Fibroblast of the aortic adventitia (primary cell): ENCODE measurements at regions not wholly inside any gene's neighbourhood (a gene's known extent, or its start where the extent isn't known, plus 50 kb on each side); places are given as distances from the start of the nearest gene placed in this dataset.

ENCODE experiments used
- DNase-seq: peaks from one replicate; pipeline ENCODE4 v3.0.0-alpha.2; 2010; ENCODE audit warnings: low read depth
- H3K4me3 ChIP-seq: 2 replicates; pipeline ENCODE4 v1.5.1; 2011; ENCODE audit warnings: low read depth, mild to moderate bottlenecking, control low read depth, low read length, moderate library complexity
- TF ChIP-seq, protein P1 (sequence below): IDR thresholded peaks from 2 replicates; pipeline ENCODE4 v1.5.1; 2011; ENCODE audit warnings: mild to moderate bottlenecking, low read length, control low read depth, inconsistent platforms; ENCODE audit not compliant: insufficient read depth

GRCh38 chr18:6592522-6592921 is 137.0 kb upstream of the ARHGAP28 start:
- H3K4me3 ChIP-seq = no peak overlapping the region
- no peak for DNase-seq
- TF ChIP-seq, protein P1, sequence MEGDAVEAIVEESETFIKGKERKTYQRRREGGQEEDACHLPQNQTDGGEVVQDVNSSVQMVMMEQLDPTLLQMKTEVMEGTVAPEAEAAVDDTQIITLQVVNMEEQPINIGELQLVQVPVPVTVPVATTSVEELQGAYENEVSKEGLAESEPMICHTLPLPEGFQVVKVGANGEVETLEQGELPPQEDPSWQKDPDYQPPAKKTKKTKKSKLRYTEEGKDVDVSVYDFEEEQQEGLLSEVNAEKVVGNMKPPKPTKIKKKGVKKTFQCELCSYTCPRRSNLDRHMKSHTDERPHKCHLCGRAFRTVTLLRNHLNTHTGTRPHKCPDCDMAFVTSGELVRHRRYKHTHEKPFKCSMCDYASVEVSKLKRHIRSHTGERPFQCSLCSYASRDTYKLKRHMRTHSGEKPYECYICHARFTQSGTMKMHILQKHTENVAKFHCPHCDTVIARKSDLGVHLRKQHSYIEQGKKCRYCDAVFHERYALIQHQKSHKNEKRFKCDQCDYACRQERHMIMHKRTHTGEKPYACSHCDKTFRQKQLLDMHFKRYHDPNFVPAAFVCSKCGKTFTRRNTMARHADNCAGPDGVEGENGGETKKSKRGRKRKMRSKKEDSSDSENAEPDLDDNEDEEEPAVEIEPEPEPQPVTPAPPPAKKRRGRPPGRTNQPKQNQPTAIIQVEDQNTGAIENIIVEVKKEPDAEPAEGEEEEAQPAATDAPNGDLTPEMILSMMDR = no peak

DNA sequence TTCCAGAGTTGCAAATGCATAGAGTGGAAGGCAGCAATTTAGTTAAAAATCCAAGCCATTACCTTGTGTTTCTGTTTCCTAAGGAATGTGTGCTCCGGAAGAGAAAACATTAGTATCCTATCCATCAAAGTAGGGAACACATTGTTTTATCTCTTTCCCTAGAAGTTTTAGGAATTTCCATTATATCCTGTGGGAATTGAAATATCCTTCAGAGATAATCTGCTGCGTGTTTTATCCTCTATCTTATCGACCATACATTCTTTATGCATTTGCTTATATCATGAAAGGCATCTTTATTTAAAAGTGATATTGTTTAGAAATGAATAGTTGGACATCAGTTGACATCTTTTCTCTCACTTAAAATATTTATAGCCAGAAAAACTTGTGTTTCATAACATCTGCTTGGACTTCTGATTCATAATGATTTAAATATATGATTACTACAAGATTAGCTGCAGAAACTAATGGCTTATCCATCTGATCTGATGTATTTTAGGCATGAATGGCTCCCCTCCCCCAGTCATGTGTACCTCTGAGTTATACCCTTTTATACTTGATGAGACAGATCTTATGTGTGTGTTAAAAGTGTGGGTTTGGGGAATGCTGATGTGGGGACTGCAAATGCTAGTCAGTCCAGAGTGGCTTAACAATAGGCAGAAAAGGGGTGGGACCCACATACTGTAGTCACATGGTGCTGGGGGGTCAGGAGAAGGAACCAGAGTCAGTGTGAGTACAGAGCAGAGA is 136.2 kb upstream of the ARHGAP28 start:
- TF ChIP-seq, protein P1 = no peak
- no peak for DNase-seq
- no peak overlapping the region for H3K4me3 ChIP-seq

- TF ChIP-seq, protein P1 = no peak
- H3K4me3 ChIP-seq = no peak overlapping the region
- DNase-seq = no peak
Observed at GRCh38 chr18:6595666-6596065, 133.8 kb upstream of the ARHGAP28 start.

GRCh38 chr18:6598657-6599056 is 130.9 kb upstream of the ARHGAP28 start:
- DNase-seq = no peak
- H3K4me3 ChIP-seq = no peak overlapping the region
- TF ChIP-seq, protein P1 = no peak

DNA sequence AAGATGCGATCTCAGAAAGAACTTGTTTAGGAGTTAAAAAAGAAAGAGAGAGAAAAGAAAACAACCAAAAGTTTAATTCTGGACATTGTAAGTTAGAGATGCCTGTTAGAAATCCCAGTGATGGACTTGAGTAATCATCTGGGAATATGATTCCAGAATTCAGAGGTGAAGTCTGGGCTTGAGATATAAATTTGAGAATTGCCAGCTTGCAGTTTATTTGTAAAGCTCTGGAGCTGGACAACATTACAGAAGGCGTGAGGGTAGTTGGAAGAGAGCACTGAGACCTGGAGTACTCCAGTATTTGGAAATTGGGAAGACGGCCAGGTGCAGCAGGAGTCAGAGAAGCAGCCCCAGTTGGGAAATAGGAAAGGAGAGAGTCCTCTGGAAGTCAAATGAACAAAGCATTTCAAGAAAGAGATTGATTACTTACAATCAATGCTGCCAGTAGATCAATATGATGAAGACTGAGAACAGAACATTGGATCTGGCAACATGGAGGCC is 128.8 kb upstream of the ARHGAP28 start:
- H3K4me3 ChIP-seq = no peak overlapping the region
- TF ChIP-seq, protein P1 = no peak
- no peak for DNase-seq

DNA sequence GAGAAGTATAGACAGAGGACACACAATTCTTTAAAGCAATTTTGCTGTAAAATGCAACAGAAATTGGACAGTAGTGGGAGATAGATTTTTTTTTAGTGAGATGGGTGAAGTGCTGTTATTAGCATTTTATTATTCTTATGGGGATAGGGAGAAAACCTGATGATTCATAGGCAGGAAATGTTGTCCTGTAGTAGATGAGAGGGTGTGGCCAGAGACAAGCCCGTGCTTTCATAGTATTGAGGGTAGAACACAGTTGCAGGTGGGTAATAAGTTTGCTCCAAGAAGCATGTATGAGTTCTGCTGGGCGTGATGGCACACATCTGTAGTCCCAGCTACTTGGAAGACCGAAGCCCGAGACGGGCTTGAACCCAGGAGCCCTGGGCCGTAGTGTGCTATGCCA is 128.3 kb upstream of the ARHGAP28 start:
- H3K4me3 ChIP-seq = no peak overlapping the region
- TF ChIP-seq, protein P1 = no peak
- DNase-seq = no peak

DNA sequence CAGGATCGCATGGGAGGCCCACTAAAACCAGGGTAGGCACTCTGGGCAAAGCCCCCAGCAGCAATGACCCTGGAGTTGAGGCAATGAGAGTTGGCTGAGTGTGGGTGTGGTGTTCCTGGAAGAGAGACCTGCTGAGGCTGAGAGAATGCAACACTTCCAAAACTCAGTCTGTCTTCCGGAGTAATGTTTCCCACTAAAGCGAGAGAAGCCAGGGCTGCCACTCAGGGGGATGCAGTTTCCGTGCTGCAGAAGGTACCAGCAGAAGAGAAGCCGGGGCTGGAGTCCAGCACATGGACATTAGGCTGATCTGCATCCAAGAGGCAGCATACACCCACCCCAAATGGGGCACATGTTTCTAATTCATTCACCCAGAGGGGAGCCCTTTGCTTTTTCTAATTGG is 127.2 kb upstream of the ARHGAP28 start:
- TF ChIP-seq, protein P1 = no peak
- DNase-seq = no peak
- no peak overlapping the region for H3K4me3 ChIP-seq
